Femur (tissue), 1 donor: ENCODE measurements at regions not wholly inside any gene's neighbourhood (a gene's known extent, or its start where the extent isn't known, plus 50 kb on each side); places are given as distances from the start of the nearest gene placed in this dataset.

Experiments used
- DNase-seq: peaks from one replicate; pipeline ENCODE4 v3.0.0-alpha.2; 2017

- DNase-seq, result peak; percentile 51
Observed at GRCh38 chr2:118310681-118311429, 222.6 kb downstream of the INSIG2 start.

- DNase-seq, result peak; percentile 77
Observed at GRCh38 chr2:118309946-118310680, 221.8 kb downstream of the INSIG2 start.

DNA sequence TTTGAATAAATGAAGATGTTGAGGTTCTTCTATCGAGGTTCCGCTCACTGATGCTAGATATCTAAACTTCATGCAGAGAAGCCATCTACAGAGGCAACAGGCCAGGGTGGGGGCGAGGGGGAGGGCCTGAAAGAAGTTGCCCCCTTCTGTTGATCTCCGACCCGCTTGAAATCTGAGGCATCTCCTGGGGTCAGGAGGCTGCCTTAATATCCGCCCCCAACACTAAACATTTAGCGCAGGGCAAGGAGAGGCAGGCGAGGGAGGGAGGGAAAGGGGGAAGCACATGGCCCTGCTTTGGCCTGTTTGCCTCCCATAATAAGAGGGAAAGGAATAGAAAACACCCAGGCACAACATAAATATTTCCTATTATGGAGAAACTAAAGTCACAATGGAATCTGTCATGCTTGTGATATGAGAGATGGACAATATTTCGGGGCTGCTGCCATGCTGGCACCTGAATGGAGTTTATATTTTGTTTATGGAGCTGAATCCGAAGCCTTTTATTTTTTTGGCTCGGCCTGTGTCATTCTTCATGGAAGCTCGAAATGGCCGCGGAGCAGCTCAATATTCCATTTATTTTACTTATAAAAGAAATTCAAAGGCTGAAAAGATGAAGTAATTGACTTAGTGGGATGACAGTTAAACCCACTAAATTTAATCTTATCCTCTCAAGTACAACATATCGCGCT lies 221.1 kb downstream of the INSIG2 start:
- DNase-seq, result no peak

- no peak for DNase-seq
Observed at GRCh38 chr2:118307864-118308263, 219.6 kb downstream of the INSIG2 start.

- DNase-seq, result no peak
Observed at GRCh38 chr2:118301248-118301647, 213.0 kb downstream of the INSIG2 start.

DNA sequence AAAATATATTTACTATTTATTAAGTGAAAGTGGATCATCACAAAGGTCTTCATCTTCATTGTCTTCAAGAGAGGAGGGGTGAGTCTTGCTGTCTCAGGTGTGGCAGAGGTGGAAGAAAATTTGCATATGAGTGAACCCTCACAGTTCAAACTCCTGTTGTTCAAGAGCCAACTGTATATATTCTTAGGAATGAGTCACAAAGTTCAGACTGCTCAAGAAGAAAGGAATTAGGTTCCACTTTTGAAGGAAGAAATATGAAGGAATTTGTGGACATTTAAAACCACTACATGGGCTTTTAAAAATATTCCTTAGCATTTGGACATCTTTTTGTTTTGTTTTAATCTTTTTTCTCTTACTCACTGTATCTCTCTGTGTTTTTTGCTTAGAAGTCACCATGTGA lies 212.6 kb downstream of the INSIG2 start:
- no peak for DNase-seq

DNA sequence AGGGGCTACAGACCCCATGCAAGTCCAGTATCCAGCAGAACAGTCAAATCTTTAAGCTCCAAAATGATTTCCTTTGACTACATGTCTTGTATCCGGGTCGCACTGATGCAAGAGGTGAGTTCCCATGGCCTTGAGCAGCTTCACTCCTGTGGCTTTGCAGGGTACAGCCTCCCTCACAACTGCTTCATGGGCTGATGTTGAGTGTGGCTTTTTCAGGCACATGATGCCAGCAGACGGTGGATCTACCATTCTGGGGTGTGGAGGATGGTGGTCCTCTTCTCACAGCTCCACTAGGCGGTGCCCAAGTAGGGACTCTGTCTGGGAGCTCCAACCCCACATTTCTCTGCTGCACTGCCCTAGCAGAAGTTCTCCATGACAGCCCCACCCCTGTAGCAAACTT lies 208.4 kb downstream of the INSIG2 start:
- no peak for DNase-seq

GRCh38 chr2:118295592-118296390 lies 207.5 kb downstream of the INSIG2 start:
- DNase-seq, result no peak

- DNase-seq, result no peak
Observed at GRCh38 chr2:118294063-118294462, 205.8 kb downstream of the INSIG2 start.

GRCh38 chr2:118292991-118293390 lies 204.7 kb downstream of the INSIG2 start:
- DNase-seq, result no peak

DNA sequence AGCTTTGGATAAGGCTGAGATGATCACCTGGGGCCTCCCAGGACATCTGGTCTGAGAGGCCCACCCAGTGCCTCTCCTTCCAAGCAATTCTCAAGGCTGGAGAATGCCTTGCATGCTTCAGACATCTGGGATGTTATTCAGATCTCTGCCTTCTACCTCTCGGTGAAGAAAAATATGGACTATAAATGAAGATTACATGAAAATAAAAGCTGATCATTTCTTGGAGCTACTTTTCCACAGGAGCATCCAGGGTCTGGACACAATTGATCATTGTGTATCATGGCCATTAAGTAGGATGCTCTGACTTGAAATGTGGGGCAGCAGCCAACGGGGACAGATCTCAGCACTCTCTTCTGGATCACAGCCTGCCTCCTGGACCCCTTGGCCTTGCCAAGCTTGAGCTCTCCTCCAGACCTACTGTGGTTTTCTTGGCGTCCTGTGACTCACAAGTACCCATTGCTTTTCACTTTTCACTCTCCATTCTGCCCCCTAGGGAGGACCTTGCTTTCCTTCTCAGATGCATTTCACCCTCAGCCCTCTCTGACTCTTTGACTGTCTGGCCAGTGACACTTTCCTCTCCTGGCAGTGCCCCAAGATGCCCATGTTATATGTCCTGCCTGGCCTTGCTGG lies 203.1 kb downstream of the INSIG2 start:
- no peak for DNase-seq

DNA sequence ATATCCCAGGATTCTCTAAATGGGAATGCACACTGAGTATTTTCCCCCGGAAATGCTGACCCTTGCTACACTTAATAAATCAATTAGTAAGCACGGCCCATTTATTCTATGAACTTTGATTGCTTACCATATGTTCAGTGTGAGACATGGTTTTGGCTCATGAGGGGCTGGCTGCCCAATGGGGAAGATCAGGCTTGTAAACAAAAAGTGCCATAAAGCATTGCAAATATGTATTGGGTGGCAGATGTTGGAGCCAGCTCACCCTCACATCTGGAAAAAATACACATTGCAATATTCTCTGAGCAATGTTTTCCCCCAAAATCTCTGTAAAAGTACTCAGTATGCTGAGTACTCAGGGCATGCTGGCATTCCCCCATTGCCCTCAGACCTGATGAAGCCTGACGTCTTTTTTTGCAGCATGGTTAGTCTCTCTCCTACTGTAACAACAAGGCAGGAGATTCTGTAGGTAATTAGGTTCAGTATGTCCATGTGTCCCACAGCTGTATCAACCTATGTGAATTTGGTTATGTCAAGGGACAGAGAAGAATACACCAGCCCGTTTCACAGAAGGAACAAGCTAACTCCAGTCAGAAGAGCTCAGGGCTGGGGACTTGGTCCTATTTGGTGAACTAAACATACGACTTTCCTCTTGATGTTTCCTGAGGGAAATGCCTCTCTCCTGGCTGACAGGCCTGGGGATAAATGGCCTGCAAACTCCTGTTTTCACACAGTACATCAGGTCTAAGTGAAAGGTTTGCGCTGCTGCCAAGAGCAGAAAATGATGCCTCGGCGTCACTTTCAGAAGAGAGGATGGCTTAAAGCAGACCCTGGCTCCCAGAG lies 202.4 kb downstream of the INSIG2 start:
- DNase-seq, result no peak

- DNase-seq, result no peak
Observed at GRCh38 chr2:118279005-118279404, 190.7 kb downstream of the INSIG2 start.

DNA sequence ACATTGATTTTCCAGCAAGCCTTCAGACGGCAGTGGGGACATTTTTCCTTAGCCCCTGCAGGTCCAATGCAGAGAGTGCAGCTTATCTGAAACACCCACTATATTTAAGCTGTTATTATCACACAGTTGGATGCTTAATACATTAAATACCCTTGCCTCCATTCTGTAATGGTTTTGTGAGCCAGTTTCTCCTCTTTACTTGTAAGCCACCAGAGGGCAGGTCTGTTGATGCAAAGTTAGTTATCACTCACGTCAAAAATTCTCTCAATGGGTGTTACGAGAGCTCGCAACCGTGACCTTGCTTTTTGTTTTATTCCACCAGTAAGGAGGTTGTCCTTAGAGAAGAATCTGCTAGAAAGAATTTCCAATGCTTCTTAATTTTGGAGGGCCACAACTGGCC lies 189.8 kb downstream of the INSIG2 start:
- no peak for DNase-seq

DNA sequence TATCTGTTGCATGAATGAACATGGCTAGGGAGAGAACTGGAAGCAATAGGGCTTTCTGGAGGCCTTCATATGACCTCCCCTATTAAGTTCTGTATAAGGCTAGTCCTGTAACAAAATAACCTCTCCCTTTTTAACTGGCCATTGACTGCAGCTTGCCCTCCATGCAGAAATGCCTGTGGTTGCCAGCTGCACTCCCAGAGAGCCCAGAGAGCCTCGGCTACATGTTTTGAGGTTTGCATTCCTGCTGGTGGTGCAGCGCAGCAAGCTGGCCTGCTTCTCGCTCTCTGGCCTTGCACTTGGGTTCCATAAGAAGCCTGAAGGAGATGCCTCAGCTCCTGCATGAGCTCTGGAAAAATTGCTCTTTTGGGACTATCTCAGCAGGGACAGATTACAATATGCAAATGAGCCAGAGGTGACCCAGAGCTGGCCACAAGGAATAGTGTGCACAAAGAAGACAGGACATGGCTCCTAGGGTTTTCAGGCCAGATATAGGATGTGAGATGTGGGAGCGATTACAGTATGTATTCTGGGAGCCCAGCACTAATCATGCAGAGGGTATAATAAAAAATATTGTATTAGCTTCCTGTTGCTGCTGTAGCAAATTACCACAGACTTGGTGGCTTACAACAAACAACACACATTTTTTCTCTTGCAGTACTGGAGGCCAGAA lies 186.7 kb downstream of the INSIG2 start:
- DNase-seq, result peak; percentile 50

GRCh38 chr2:118272391-118272790 lies 184.1 kb downstream of the INSIG2 start:
- DNase-seq, result no peak

- no peak for DNase-seq
Observed at GRCh38 chr2:118269408-118270051, 181.3 kb downstream of the INSIG2 start.

GRCh38 chr2:118268268-118268667 lies 180.0 kb downstream of the INSIG2 start:
- DNase-seq, result no peak

DNA sequence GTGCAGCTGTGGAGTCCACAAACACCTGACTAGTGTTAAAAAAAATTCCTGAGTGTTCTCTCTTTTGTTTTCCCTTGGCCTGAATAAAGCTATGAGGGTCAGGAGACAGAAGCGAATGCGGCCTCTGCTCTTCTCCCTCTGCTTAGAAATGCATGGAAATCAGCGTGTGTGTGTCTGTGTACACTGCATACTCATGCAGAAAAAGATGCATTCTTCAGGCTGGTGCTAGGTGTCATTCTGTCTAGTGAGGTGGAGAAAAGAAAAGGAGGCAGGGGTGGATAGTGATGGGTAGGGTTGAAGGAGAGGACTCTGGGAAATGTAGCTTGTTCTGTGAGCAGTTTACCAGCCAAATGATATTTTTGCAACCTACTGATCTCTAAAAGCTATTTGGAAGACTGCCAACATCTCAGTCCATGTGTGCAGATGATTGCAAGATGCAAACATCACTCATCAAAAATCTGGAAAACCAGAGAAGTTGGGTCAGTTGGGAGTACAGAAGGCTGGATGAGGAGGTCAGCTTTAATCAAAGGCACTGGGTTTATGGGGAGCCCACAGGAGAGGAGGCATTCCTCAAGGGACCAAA lies 177.7 kb downstream of the INSIG2 start:
- DNase-seq, result no peak
